GM12891 (cell line): ENCODE measurements at regions not wholly inside any gene's neighbourhood (a gene's known extent, or its start where the extent isn't known, plus 50 kb on each side); places are given as distances from the start of the nearest gene placed in this dataset.
A peak's percentile ranks its signal among the peaks of the same experiment; 100 is the strongest.

Source experiments
- DNase-seq: peaks from one replicate; pipeline ENCODE4 v3.0.0; 2011; ENCODE audit warnings: low spot score; ENCODE audit not compliant: insufficient read length
- FAIRE-seq: peaks from 2 replicates; lab custom pipeline; 2011; peaks lifted over from hg19 to GRCh38; lab: Jason Lieb, UNC
- PAX5 ChIP-seq: IDR thresholded peaks from 2 replicates; pipeline ENCODE4 v1.6.1; 2011; ENCODE audit warnings: low read length, moderate library complexity, mild to moderate bottlenecking; ENCODE audit not compliant: insufficient read depth, severe bottlenecking
- POLR2A ChIP-seq: IDR thresholded peaks from 2 replicates; pipeline ENCODE4 v1.6.1; 2011; ENCODE audit warnings: low read depth, low read length, control low read depth
- POLR2AphosphoS5 ChIP-seq: IDR thresholded peaks from 2 replicates; pipeline ENCODE4 v1.6.1; 2011; ENCODE audit warnings: low read depth, low read length, control low read depth
- POU2F2 ChIP-seq: IDR thresholded peaks from 2 replicates; pipeline ENCODE4 v1.6.1; 2011; ENCODE audit warnings: low read depth, mild to moderate bottlenecking, control low read depth, low read length, moderate library complexity
- SPI1 ChIP-seq: IDR thresholded peaks from 2 replicates; pipeline ENCODE4 v1.6.1; 2011; ENCODE audit warnings: low read depth, low read length, control low read depth
- TAF1 ChIP-seq: IDR thresholded peaks from 2 replicates; pipeline ENCODE4 v1.6.1; 2011; ENCODE audit warnings: low read depth, low read length, control low read depth

DNA sequence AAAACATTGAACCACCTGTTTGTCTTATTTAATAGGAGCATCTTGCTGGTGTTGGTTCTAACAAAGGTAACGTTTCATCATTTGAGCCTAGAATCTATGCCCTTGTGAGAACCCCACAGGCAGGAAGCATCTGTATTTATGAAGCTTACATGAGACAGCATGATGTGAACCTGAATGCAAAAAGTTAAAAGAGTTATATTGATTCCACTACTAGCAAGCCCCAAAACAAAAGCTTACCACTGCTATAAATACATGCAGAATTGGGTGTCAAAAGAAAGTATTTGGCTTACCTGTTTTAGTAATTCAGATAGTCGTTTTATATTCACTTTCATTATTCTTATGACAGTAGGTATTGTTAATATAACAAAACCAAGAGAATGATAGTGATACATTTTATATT is 301.2 kb upstream of the ADGRL2 start:
- no peak for TF ChIP-seq SPI1
- TF ChIP-seq POLR2A = no peak
- no peak for TF ChIP-seq POU2F2
- no peak for TF ChIP-seq POLR2AphosphoS5
- TF ChIP-seq TAF1 = no peak
- no peak for TF ChIP-seq PAX5
- FAIRE-seq (no peak), DNase-seq (no peak)

DNA sequence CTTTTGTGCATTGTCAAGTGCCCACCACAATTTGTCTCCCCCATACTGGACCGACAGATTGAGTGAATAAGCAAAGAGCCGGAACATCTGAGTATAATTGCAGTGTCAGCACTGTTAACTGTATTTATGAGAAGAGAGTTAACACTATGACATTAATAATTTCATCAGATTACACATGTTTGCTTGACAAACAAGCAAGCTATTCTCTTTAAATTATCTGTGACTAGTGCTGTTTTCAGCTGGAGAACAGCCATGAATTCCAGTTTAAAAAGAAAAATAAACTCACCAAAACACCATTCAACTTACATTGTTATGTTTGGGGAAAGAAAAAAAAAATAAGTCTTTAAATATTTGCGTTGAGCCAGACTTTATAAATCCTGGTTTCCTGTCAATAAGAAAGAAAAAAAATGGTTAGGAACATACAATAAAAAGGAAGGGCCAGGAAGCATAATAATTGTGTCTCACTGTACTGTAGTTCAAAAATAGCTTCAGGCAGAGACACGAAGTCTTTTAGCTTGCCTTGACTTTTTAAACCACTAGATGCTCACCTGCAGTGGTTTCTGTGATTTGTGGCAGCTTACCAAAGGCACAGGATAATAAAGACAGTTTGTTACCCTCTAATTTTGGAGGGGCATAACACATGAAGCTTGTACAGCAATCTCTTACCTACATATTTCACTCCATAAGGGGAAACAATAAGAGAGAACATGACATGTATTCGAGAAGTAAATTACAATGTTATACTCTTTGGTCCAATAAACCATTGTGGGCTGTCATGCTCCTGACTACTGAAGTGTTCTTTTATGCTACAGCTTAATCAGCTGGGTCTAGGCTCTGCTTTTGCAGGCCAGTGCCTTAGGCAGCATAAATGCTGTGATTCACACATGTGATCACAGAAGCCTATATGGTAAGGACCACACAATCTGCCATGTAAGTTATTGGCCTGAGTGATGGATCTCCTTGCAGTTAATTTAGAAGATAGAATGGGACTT is 302.0 kb upstream of the ADGRL2 start:
- DNase-seq = no peak
- no peak for TF ChIP-seq POU2F2
- no peak for TF ChIP-seq TAF1
- TF ChIP-seq PAX5 = no peak
- TF ChIP-seq SPI1 = no peak
- TF ChIP-seq POLR2A = no peak
- TF ChIP-seq POLR2AphosphoS5 = no peak
- FAIRE-seq = peak; percentile 23

DNA sequence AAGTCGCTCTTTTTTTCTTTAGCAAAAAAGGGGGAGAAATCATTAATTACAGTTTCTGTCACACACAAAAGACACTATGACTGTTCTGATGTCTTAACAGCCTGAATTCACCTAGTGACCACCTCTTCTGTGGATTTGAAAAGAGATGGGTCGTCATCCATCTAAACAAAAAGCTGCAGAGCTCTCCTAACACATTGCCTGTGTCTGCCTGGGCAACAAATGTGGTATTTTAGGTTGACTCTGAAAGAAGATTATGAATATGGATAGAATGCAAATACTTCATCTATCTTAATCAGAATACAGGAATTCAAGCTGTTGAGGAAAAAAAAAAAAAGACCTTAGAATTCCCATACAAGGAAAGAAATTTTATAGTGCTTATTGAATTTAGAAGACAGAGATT is 304.4 kb upstream of the ADGRL2 start:
- TF ChIP-seq POU2F2 = no peak
- no peak for TF ChIP-seq PAX5
- no peak for TF ChIP-seq POLR2AphosphoS5
- no peak for TF ChIP-seq SPI1
- no peak for TF ChIP-seq TAF1
- TF ChIP-seq POLR2A = no peak
- DNase-seq (no peak), FAIRE-seq (no peak)

DNA sequence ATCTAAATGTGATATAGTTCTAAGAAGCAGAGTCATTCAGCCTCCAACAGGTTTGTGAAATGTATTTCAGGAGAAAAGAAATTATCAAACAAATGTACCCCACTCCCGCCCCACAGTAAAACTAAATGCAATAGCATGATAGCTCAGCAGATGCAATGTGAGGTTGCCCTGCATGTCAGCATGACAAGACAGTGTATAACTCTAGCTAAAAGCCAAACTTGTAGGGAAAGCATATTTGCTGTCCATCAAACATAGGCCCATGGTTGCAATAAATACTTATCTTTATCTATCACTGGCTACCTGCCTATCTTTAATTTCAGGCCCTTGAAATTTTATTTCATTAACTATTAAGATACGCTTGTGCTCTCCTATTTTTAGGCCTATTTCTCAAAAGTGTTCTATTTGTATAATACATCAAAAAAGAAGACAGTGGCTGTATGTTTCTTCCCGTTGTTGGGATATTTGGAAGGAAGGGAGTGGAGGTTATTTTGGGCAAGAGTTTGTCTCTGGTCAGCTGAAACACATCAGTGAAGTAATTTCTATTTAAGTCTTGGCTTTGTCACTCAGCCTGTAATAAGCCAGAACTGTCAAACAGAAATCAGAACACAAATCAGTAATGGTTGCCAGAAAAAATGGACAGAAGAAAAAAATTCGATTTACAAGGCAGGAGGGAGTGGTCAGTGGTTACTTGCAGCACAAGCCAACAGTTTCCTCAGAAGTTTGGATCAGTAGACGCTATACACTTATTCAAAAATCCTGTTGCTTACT is 307.4 kb upstream of the ADGRL2 start:
- no peak for FAIRE-seq
- DNase-seq = no peak
- TF ChIP-seq POLR2A (no peak), POU2F2 (no peak), POLR2AphosphoS5 (no peak), TAF1 (no peak), PAX5 (no peak), SPI1 (no peak)

DNA sequence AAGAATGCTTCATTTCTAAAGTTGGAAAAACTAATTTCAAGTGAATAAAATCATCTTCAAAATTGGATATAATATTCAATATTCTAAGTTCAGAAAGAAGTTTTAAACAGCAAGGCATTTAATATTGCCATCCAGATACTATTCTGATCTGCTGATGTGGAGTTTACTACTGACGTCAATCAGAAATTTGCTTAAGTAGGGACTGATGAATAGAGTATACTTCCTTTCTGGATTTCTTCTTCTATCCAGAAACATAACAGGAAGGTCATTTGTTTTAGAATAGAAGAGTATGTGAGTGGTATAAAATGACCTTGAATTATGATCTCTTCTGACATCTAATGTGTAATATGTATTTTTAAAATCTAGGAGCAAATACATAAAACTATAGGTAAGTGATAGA is 308.1 kb upstream of the ADGRL2 start:
- DNase-seq = no peak
- no peak for FAIRE-seq
- TF ChIP-seq POLR2A (no peak), TAF1 (no peak), POLR2AphosphoS5 (no peak), POU2F2 (no peak), PAX5 (no peak)

DNA sequence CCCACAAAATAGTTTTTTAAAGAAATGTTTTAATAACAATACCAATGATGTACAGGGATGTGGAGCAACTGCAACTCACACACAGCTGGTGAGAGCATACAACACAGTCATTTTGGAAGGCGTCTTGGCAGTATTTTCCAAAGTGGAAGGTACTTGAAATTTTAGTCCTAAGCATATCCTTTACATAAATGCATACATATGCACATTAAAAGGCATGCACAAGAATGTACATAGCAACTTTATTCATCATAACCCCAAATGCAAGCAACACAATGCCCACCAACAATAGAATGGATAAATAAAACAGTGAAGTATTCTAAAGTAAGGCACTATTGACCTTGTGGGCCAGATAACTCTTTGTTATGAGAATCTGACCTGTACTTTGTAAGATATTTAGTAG is 310.1 kb upstream of the ADGRL2 start:
- FAIRE-seq = no peak
- TF ChIP-seq TAF1 (no peak), POLR2AphosphoS5 (no peak), POU2F2 (no peak), POLR2A (no peak), SPI1 (no peak), PAX5 (no peak)
- no peak for DNase-seq

DNA sequence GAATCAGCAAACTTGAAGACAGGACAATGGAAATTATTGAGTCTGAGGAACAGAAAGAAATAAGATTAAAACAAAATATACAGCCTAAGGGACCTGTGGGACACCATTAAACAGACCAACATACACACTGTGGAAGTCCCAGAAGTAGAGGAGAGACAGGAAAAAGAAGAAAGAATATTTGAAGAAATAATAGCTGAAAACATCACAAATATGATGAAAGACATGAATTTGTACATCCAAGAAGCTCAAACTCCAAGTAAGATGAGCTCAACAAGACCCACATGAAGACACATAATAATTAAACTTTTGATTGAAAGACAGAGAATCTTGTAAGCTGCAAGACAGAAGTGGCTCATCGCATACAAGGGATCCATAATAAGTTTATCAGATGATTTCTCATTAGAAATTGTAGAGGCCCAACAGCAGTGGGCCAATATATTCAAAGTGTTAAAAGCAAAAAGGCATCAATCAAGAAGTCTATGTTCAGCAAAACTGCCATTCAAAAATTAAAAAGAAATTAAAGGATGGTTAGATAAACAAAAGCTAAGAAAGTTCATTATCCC is 311.3 kb upstream of the ADGRL2 start:
- TF ChIP-seq POU2F2 = no peak
- TF ChIP-seq POLR2A = no peak
- no peak for TF ChIP-seq POLR2AphosphoS5
- TF ChIP-seq PAX5 = no peak
- TF ChIP-seq SPI1 = no peak
- no peak for TF ChIP-seq TAF1
- FAIRE-seq (no peak), DNase-seq (no peak)

DNA sequence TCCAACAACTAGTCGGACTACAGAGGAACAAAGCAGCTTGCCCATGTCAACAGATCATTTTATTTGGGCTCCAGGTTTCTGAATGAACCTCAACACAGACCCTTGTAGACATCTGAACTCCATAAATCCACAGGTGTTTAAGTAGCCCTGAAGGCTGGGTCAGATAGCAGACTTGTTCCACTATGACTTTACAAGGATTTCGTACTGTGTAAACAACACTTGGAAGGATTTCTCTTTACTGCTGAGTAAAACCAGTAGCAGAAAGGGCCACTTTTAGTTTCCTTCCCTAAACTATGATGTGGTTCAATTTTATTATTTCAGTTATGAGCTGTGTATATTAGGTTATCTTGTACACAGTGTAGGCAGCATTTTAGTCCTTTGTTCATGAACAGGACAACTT is 316.4 kb upstream of the ADGRL2 start:
- DNase-seq (no peak), FAIRE-seq (no peak)
- TF ChIP-seq POLR2AphosphoS5 (no peak), PAX5 (no peak)

DNA sequence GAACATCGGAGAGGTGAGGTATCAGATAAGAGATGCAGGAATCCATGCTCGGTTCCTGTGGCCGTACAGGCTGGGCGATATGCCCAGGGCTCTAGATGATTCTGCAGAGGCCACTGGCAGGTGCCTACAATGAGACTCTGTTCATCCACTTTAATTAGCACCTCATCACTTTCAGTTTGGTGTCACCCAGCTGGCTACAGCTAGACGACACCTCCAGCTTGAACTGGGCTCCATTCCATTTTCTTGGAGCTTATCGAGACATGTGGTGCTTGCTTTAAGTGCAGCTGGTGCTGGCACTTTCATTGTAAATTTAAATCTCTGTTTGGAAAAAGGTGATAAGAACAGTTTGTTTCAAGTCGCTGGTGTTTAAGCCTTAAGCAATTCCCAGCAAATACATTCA is 322.5 kb upstream of the ADGRL2 start:
- DNase-seq (no peak), FAIRE-seq (no peak)
- no peak for TF ChIP-seq POU2F2
- TF ChIP-seq SPI1 = no peak
- TF ChIP-seq PAX5 = no peak
- TF ChIP-seq POLR2AphosphoS5 = no peak
- no peak for TF ChIP-seq TAF1
- TF ChIP-seq POLR2A = no peak

DNA sequence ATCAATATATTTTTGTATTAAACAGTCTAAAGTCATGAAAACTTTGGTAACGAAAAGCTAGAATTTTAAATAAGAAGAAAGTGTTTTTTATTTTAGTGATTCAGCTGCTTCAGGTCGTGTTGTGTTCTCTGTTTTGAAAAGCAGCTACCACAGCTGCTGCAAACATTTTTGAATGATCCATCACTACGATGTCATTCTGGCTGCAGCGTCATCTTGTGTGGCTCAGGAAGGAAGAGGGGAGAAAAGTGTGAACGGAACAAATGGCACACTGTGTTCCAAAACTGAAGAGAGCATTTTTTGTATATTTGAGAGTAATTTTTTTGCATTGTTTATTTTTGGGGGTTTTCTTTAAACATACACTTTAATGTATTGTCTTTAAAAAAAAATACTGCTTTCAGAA is 323.0 kb upstream of the ADGRL2 start:
- TF ChIP-seq POU2F2 (no peak), POLR2AphosphoS5 (no peak), PAX5 (no peak), POLR2A (no peak), TAF1 (no peak), SPI1 (no peak)
- DNase-seq (no peak), FAIRE-seq (no peak)
